Smooth muscle cell (in vitro differentiated cells): ENCODE measurements at regions not wholly inside any gene's neighbourhood (a gene's known extent, or its start where the extent isn't known, plus 50 kb on each side); places are given as distances from the start of the nearest gene placed in this dataset.
"Not testable (repeated sequence)": the region's sequence is repeated elsewhere in the genome, so short reads cannot be mapped to it uniquely, and the experiment has no call there.

Experiments
- DNase-seq: peaks from one replicate; lab custom pipeline; 2025; ENCODE audit not compliant: unreplicated experiment; lab: John Stamatoyannopoulos, UW
- H2AFZ ChIP-seq: fragments of 200-600 bp; sonication (generic); 2 replicates; pipeline ENCODE4 v1.6.0; 2016; ENCODE audit warnings: antibody characterized with exemption, low read depth, mild to moderate bottlenecking
- H3F3A ChIP-seq: fragments of 200-600 bp; sonication (generic); 2 replicates; pipeline ENCODE4 v1.6.0; 2017; ENCODE audit warnings: antibody characterized with exemption, low read depth
- H3K27ac ChIP-seq: fragments of 200-600 bp; sonication (generic); 2 replicates; pipeline ENCODE4 v1.5.1; 2016; ENCODE audit warnings: low read depth, mild to moderate bottlenecking
- H3K27me3 ChIP-seq: fragments of 200-600 bp; sonication (generic); 2 replicates; pipeline ENCODE4 v1.6.1; 2016; ENCODE audit warnings: low read depth, mild to moderate bottlenecking
- H3K36me3 ChIP-seq: fragments of 200-600 bp; sonication (generic); 2 replicates; pipeline ENCODE4 v1.5.1; 2016; ENCODE audit warnings: low read depth
- H3K4me1 ChIP-seq: fragments of 200-600 bp; sonication (generic); 2 replicates; pipeline ENCODE4 v1.5.1; 2016; ENCODE audit warnings: low read depth
- H3K4me2 ChIP-seq: fragments of 200-600 bp; sonication (generic); 2 replicates; pipeline ENCODE4 v1.6.0; 2016; ENCODE audit warnings: mild to moderate bottlenecking
- H3K4me3 ChIP-seq: fragments of 200-600 bp; sonication (generic); 2 replicates; pipeline ENCODE4 v1.5.1; 2016; ENCODE audit warnings: mild to moderate bottlenecking
- H3K79me2 ChIP-seq: fragments of 200-600 bp; sonication (generic); 2 replicates; pipeline ENCODE4 v1.6.0; 2016; ENCODE audit warnings: low read depth, mild to moderate bottlenecking
- H3K9ac ChIP-seq: fragments of 200-600 bp; sonication (generic); 2 replicates; pipeline ENCODE4 v1.6.0; 2016; ENCODE audit warnings: low read depth
- H3K9me3 ChIP-seq: fragments of 200-600 bp; sonication (generic); replicated peaks from 2 replicates; pipeline ENCODE4 v1.5.1; 2016; ENCODE audit warnings: low read depth
- H4K20me1 ChIP-seq: fragments of 200-600 bp; sonication (generic); 2 replicates; pipeline ENCODE4 v1.6.0; 2016; ENCODE audit warnings: low read depth
- WGBS: methylation state at CpG from one replicate; pipeline ENCODE4 v1.1.7; 2016; ENCODE audit warnings: low lambda C conversion rate; 5-methylcytosine and 5-hydroxymethylcytosine counted together
- TF ChIP-seq, protein P1 (sequence below): fragments of 200-600 bp; sonication (generic); IDR thresholded peaks from 2 replicates; pipeline ENCODE4 v1.5.1; 2017; ENCODE audit warnings: borderline replicate concordance, mild to moderate bottlenecking, antibody characterized with exemption; ENCODE audit not compliant: insufficient read depth, poor library complexity, severe bottlenecking

DNA sequence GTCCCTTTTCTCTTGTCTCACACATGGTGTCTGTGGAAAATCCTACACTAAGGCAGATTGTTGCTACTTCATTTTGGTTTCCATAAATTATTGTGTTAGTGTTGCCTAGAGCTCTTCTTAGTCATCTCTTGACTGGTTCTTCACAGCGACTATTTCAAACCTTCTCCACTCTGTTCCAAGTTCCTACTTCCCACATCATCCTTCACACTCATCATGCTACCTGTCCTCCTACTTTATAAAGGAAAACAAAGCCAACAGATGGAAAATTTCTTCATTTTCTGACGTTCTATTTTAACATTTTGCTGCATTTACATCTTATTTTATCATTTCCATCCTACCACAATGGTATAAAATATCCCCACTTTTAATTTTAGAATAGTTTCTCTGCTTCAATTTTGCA is 614.1 kb downstream of the LMO7 start:
- no peak overlapping the region for H3K27ac ChIP-seq
- no peaks in the 10 kb centered on the region for H3K79me2 ChIP-seq
- no peaks in the 10 kb centered on the region for H3K4me1 ChIP-seq
- no peak overlapping the region for H3K4me2 ChIP-seq
- no peaks in the 10 kb centered on the region for H3K9me3 ChIP-seq
- H2AFZ ChIP-seq = no peak overlapping the region
- TF ChIP-seq, protein P1, sequence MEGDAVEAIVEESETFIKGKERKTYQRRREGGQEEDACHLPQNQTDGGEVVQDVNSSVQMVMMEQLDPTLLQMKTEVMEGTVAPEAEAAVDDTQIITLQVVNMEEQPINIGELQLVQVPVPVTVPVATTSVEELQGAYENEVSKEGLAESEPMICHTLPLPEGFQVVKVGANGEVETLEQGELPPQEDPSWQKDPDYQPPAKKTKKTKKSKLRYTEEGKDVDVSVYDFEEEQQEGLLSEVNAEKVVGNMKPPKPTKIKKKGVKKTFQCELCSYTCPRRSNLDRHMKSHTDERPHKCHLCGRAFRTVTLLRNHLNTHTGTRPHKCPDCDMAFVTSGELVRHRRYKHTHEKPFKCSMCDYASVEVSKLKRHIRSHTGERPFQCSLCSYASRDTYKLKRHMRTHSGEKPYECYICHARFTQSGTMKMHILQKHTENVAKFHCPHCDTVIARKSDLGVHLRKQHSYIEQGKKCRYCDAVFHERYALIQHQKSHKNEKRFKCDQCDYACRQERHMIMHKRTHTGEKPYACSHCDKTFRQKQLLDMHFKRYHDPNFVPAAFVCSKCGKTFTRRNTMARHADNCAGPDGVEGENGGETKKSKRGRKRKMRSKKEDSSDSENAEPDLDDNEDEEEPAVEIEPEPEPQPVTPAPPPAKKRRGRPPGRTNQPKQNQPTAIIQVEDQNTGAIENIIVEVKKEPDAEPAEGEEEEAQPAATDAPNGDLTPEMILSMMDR = no peak
- no peaks in the 10 kb centered on the region for H3K36me3 ChIP-seq
- H3K9ac ChIP-seq = no peak overlapping the region
- 75% methylated on average over 2 of the region's 2 CpGs for WGBS
- H4K20me1 ChIP-seq = no peaks in the 10 kb centered on the region
- H3F3A ChIP-seq = no peaks in the 10 kb centered on the region
- no peak for DNase-seq
- no peak overlapping the region for H3K4me3 ChIP-seq
- H3K27me3 ChIP-seq = no peaks in the 10 kb centered on the region

DNA sequence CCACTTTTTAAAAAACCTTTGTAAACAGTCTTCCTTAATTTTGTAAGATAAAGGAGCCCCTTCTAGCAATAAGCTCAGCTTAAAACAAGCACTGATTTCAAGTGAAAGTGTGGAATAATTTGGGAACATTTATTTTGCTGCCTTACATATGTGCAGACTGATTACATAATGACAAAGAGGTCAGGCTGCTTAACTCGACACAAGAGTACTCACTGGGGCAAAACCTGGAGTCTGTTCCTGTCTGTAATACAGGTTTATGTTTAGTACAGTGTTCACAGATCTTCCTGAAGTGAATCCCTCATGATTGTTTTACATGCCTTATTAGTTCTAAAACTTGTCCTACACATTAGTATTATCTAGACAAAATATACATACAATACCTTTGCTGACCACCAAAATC is 609.8 kb downstream of the LMO7 start:
- no peaks in the 10 kb centered on the region for H4K20me1 ChIP-seq
- H3K4me1 ChIP-seq = no peaks in the 10 kb centered on the region
- no peak overlapping the region for H3K4me3 ChIP-seq
- DNase-seq = no peak
- no peaks in the 10 kb centered on the region for H3F3A ChIP-seq
- H3K27me3 ChIP-seq = no peaks in the 10 kb centered on the region
- no peak overlapping the region for H3K4me2 ChIP-seq
- H3K79me2 ChIP-seq = no peaks in the 10 kb centered on the region
- H2AFZ ChIP-seq = no peak overlapping the region
- TF ChIP-seq, protein P1 = no peak
- H3K9me3 ChIP-seq = no peaks in the 10 kb centered on the region
- no peak overlapping the region for H3K27ac ChIP-seq
- no peak overlapping the region for H3K9ac ChIP-seq
- no peaks in the 10 kb centered on the region for H3K36me3 ChIP-seq
- WGBS = 59% methylated on average over 1 of the region's 1 CpG

DNA sequence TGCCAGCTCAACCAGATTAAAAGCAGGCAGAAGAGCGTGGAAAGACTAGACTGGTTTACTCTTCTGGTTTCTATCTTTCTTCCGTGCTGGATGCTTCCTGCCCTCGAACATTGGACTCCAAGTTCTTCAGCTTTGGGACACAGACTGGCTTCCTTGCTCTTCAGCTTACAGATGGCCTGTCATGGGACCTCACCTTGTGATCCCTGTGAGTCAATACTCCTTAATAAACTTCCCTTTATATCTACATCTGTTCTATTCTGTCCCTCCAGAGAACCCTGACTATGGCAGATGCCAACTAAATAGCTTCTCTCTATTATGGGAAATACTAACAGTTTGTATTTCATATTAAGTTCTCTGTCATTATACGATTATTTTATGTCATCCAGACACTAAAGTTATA is 609.1 kb downstream of the LMO7 start:
- Histone ChIP-seq H3K4me2 (no peak overlapping the region), H4K20me1 (no peaks in the 10 kb centered on the region), H3K9me3 (no peaks in the 10 kb centered on the region), H3K36me3 (no peaks in the 10 kb centered on the region), H3F3A (no peaks in the 10 kb centered on the region), H3K4me1 (no peaks in the 10 kb centered on the region), H3K27ac (no peak overlapping the region), H3K4me3 (no peak overlapping the region), H2AFZ (no peak overlapping the region), H3K27me3 (no peaks in the 10 kb centered on the region), H3K79me2 (no peaks in the 10 kb centered on the region), H3K9ac (no peak overlapping the region)
- TF ChIP-seq, protein P1 = no peak
- DNase-seq = no peak
- WGBS = 68% methylated on average over 4 of the region's 4 CpGs

DNA sequence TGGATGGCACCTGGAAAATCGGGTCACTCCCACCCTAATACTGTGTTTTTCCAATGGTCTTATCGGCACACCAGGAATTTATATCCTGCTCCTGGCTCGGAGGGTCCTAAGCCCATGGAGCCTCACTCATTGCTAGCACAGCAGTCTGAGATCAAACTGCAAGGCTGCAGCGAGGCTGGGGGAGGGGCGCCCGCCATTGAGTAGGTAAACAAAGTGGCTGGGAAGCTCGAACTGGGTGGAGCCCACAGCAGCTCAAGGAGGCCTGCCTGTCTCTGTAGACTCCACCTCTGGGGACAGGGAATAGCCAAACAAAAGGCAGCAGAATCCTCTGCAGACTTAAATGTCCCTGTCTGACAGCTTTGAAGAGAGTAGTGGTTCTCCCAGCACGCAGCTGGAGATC is 607.0 kb downstream of the LMO7 start:
- not testable (repeated sequence) for H3K36me3 ChIP-seq, H3K9ac ChIP-seq, H3K79me2 ChIP-seq, H3K4me3 ChIP-seq, H4K20me1 ChIP-seq, H3K4me1 ChIP-seq, H3K27ac ChIP-seq, DNase-seq, H3F3A ChIP-seq, H3K27me3 ChIP-seq, H3K9me3 ChIP-seq, H2AFZ ChIP-seq, H3K4me2 ChIP-seq
- 76% methylated on average over 8 of the region's 8 CpGs for WGBS
